Left lung (tissue), 4 donors: ENCODE measurements at regions not wholly inside any gene's neighbourhood (a gene's known extent, or its start where the extent isn't known, plus 50 kb on each side); places are given as distances from the start of the nearest gene placed in this dataset.

Experiments used
- ATAC-seq: fragments of 200-7000 bp; cut with Tn5 transposase; one replicate; pipeline ENCODE4 v1.9.1; 2020; ENCODE audit warnings: moderate library complexity
- DNase-seq, 4 donors: peaks; one replicate each; pipeline ENCODE4 v3.0.0-alpha.2; 2013 to 2020
- H3K27ac ChIP-seq, 2 donors: fragments of 200-600 bp; sonication (generic) in 1 of 2; one replicate each; pipeline versions ENCODE4 v1.5.0 to v1.8.0; 2020 to 2021
- H3K27me3 ChIP-seq, 2 donors: fragments of 200-600 bp; sonication (generic) in 1 of 2; one replicate each; pipeline versions ENCODE4 v1.5.0 to v1.8.0; 2020 to 2021
- H3K36me3 ChIP-seq, 2 donors: fragments of 200-600 bp; sonication (generic) in 1 of 2; one replicate each; pipeline versions ENCODE4 v1.5.0 to v1.8.0; 2020 to 2021
- H3K4me1 ChIP-seq, 2 donors: fragments of 200-600 bp; one replicate each; pipeline ENCODE4 v1.8.0; 2021
- H3K4me3 ChIP-seq, 2 donors: fragments of 200-600 bp; sonication (generic) in 1 of 2; one replicate each; pipeline versions ENCODE4 v1.5.0 to v1.8.0; 2020 to 2021; ENCODE audit warnings: mild to moderate bottlenecking in 1 of 2
- H3K9me3 ChIP-seq, 2 donors: fragments of 200-600 bp; sonication (generic) in 1 of 2; one replicate each; pipeline versions ENCODE4 v1.5.0 to v1.8.0; 2020 to 2021
- intact Hi-C, 2 donors: fragments of 100-400 bp; cut with DNase I; formaldehyde crosslinking; loops; one replicate each; pipeline versions ENCODE4 v1.11.2 to v1.14.2; 2022
- TF ChIP-seq, protein P1 (sequence below), 2 donors: fragments of 200-600 bp; sonication (generic) in 1 of 2; IDR thresholded peaks; one replicate each; pipeline versions ENCODE4 v1.5.0 to v1.8.0; 2021; ENCODE audit warnings: antibody characterized with exemption in 2 of 2
- donor health status: DM: no; HTN: yes; CAD: no.
- donor health status: DM: no; HTN: no; CAD: no.

DNA sequence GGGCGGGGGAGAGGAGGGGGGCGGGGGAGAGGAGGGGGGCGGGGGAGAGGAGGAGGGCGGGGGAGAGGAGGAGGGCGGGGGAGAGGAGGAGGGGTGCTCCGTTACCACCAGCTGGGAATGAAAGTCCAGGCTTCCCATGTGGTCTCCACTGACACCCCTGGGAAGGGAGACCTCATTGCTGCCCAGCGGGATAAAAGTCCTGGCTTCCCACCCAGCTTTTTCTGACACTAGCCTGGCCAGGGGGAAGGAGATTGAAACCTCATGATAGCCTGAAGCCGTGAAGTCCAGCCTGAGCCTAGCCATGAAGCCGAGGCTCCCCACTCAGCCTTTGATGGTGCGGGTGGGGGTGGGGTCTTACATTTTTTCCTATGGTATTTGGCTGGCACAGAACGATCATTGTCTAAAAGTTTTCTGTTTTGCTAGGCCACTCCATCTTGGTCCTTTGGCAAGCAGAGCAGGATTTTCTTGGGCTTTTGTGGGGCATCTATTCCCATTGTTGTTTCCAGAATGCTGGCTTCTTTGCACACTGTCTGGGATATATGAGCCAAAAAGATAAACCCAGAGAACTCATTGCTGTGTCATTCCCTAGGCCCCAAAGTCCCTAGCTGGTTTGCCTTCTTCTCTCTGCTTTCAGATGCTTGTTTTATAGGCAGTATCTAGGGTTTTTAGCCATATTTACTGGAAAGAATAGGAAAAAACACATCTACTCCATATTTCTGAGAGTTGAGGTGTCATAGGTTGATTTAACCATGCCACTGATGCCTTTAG is 65.3 kb upstream of the SMOX start:
- Histone ChIP-seq H3K4me3 (no peak overlapping the region), H3K27me3 (no peaks in the 10 kb centered on the region), H3K4me1 (peaks cover 3 to 57% of the 10 kb centered on the region in 2 donors), H3K36me3 (no peaks in the 10 kb centered on the region), H3K27ac (peak overlapping the region; percentile 67 to 93), H3K9me3 (no peaks in the 10 kb centered on the region)
- no peak for ATAC-seq
- TF ChIP-seq, protein P1, sequence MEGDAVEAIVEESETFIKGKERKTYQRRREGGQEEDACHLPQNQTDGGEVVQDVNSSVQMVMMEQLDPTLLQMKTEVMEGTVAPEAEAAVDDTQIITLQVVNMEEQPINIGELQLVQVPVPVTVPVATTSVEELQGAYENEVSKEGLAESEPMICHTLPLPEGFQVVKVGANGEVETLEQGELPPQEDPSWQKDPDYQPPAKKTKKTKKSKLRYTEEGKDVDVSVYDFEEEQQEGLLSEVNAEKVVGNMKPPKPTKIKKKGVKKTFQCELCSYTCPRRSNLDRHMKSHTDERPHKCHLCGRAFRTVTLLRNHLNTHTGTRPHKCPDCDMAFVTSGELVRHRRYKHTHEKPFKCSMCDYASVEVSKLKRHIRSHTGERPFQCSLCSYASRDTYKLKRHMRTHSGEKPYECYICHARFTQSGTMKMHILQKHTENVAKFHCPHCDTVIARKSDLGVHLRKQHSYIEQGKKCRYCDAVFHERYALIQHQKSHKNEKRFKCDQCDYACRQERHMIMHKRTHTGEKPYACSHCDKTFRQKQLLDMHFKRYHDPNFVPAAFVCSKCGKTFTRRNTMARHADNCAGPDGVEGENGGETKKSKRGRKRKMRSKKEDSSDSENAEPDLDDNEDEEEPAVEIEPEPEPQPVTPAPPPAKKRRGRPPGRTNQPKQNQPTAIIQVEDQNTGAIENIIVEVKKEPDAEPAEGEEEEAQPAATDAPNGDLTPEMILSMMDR (IDR thresholded peaks at IDR 0.05) = no peak
- intact Hi-C loops = no loop called here
- DNase-seq = peak in 2 of 4 donors; percentile 51 to 78

DNA sequence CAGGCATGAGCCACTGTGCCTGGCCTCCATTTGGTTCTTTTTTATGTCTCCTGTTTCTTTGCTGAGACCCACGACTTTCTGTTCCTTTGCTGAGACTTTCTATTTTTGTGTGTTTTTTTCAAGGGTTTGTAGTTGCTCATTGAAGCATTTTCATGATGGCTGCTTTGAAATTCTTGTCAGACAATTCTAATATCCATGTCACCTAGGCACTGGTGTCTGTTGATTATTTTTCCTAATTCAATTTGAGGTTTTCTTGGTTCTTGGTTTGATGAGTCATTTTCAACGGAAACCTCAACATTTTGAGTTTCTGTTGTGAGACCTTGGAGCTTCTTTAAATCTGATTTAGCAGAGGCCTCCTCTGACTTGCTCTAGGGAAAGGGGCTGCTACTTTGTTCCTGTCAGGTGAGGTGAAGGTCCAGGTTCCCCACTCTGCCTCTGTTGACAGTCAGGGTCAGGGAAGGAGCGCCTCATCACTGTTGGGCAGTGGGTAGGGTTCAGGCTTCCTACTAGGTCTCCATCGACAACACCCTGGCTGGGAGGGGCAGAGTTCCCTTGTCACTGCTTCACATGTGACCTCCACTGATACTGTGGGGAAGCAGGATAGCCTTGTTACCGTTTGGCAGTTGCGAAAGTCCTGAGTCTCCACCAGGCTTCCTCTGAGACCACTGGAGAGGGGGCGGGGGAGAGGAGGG is 66.1 kb upstream of the SMOX start:
- ATAC-seq (peak; percentile 53), DNase-seq (peak; percentile 48 to 83 (median 76))
- Histone ChIP-seq H3K27ac (peak overlapping the region; percentile 85 to 93), H3K4me3 (no peak overlapping the region), H3K9me3 (no peaks in the 10 kb centered on the region), H3K27me3 (no peaks in the 10 kb centered on the region), H3K4me1 (peaks cover 3 to 54% of the 10 kb centered on the region in 2 donors), H3K36me3 (no peaks in the 10 kb centered on the region)
- TF ChIP-seq, protein P1 (IDR thresholded peaks at IDR 0.05) = no peak
- intact Hi-C loops = no loop called here

DNA sequence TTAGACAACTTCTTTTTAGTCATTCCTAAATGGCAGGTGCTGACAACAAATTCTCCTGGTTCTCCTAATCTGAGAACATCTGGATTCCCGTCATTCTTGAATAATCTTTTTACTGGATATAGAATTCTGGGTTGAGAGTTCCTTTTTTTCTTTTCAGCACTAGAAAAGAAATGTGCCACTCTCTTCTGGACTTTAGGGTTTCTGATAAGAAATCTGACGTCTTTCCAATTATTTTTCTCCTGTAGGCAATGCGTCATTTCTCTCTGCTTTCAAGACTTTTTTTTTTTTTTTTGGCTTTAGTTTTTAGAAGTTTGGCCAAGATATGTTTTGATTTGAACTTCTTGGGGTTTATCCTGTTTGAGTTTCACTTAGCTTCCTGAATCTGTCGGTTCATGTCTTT is 66.1 kb upstream of the RNF24 start:
- intact Hi-C loops = no loop called here
- Histone ChIP-seq H3K27me3 (no peaks in the 10 kb centered on the region), H3K4me3 (no peak overlapping the region), H3K36me3 (no peaks in the 10 kb centered on the region), H3K9me3 (no peaks in the 10 kb centered on the region), H3K27ac (peak overlapping the region; percentile 85 to 93), H3K4me1 (peaks cover 3 to 51% of the 10 kb centered on the region in 2 donors)
- TF ChIP-seq, protein P1 (IDR thresholded peaks at IDR 0.05) = no peak
- ATAC-seq = no peak
- DNase-seq = no peak

DNA sequence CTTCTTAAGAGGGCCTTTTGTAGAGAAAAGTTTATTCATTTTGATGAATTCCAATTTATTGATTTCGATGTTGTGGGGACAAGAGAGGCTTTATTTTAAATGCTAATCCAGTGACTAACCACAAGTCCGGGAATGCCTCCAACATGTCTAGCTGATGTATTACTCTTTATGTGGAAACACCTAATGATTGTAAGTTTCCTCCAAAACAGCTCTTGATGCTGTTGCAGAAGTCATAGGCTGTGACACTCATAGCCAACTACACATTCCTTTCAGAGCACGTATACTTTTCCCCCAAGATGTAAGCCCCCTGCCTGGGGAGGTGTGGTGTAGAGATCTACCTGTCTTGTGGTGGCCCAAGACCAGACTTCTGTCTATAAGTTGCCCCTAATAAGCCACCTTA is 61.3 kb upstream of the RNF24 start:
- H3K4me3 ChIP-seq = no peak overlapping the region
- peak; percentile 35 for ATAC-seq
- H3K27me3 ChIP-seq = no peaks in the 10 kb centered on the region
- DNase-seq = peak in 2 of 4 donors; percentile 51 to 69
- H3K27ac ChIP-seq = no peak overlapping the region
- H3K36me3 ChIP-seq = no peaks in the 10 kb centered on the region
- H3K4me1 ChIP-seq = peaks cover 0 to 30% of the 10 kb centered on the region in 2 donors
- H3K9me3 ChIP-seq = no peaks in the 10 kb centered on the region
- intact Hi-C loops = no loop called here
- TF ChIP-seq, protein P1 (IDR thresholded peaks at IDR 0.05) = no peak

DNA sequence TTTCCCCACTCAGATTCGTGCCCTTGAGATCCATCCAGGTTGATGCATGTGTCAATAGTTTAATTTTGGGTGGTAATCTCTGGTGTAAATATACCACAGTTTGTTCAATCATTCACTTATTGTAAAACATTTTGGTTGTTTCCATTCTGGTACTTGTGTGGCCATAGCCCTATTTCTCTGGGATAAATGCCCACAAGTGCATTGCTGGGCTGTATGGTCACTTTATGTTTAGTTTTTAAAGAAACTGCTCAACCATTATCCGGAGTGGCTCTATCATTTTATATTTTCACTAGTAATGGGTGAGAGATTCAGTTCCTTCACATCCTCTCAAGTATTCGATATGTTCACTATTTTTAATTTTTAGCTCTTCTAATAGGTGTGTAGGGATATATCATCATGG is 60.7 kb upstream of the RNF24 start:
- Histone ChIP-seq H3K9me3 (no peaks in the 10 kb centered on the region), H3K27ac (no peak overlapping the region), H3K36me3 (no peaks in the 10 kb centered on the region), H3K27me3 (no peaks in the 10 kb centered on the region), H3K4me1 (peaks cover 0 to 36% of the 10 kb centered on the region in 2 donors), H3K4me3 (no peak overlapping the region)
- intact Hi-C loops = no loop called here
- DNase-seq = no peak
- TF ChIP-seq, protein P1 (IDR thresholded peaks at IDR 0.05) = no peak
- ATAC-seq = no peak
